NCI-H510A treated with DMSO at 0.1 percent for 48 hours (cell line): ENCODE measurements at regions not wholly inside any gene's neighbourhood (a gene's known extent, or its start where the extent isn't known, plus 50 kb on each side); places are given as distances from the start of the nearest gene placed in this dataset.

Source experiments
- DNase-seq: peaks from one replicate; lab custom pipeline; 2025; lab: John Stamatoyannopoulos, UW

DNA sequence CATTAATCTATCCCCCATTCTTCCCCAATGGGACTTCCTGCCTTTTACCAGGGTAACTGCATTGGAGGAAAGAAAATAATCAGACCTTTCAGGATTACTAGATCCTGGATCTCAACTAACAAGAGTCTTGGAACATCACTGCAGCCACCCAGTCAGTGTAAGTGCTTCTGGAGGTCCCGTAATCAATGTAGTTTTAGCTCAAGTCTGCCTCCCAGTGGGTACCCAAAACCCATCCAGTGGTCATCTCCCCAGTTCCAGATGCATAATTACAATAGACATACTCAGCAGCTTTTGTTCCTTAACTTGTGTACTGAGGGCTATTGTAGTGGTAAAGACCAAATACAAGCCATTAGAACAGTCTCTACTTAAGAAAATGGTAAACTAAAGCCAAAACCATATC is 319.1 kb downstream of the GPATCH2 start:
- DNase-seq, result no peak

DNA sequence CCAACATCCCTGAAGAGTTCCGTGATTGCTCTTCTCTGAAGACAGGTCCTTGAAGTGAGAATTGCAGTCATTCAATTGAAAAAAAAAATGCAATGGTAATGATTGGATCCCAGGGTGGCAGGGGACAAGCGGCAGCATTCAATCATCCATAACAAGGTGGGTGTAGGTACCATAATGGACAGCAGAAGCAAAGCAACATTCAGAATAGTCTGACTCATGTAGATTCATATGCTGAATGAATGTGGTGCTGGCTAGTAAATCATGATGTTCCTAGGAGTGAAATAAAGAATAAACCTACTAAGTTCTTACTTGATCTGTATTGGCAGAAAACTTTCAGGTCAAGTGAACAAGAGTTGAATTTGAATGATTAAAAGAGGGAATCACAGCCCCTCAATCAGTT is 319.6 kb downstream of the GPATCH2 start:
- DNase-seq, result no peak

DNA sequence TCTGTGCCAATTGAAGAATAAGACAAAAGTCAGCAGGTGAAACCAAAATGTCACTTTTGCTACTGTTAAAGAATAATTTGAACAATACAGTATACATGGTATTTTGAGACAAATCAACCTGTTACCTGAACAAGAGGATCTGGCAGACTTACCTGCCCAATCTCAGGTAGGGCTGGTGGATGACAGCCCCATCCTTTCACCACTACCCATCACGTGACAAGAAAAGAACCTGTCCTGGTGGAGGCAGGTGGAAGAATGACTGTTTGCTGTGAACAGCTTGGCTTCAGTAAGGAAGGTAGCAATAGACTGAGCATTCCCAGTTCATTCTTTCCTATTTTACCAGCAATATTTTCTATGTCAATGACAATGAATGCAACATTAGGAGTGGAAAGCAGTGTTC is 349.6 kb downstream of the GPATCH2 start:
- no peak for DNase-seq

GRCh38 chr1:217275655-217276398 is 355.1 kb downstream of the GPATCH2 start:
- DNase-seq, result no peak

- no peak for DNase-seq
Measured at GRCh38 chr1:217274927-217275654, 355.8 kb downstream of the GPATCH2 start.

GRCh38 chr1:217274416-217274815 is 356.5 kb downstream of the GPATCH2 start:
- no peak for DNase-seq

- DNase-seq, result no peak
Measured at GRCh38 chr1:217273866-217274265, 357.0 kb downstream of the GPATCH2 start.

GRCh38 chr1:217272385-217272784 is 358.5 kb downstream of the GPATCH2 start:
- no peak for DNase-seq

DNA sequence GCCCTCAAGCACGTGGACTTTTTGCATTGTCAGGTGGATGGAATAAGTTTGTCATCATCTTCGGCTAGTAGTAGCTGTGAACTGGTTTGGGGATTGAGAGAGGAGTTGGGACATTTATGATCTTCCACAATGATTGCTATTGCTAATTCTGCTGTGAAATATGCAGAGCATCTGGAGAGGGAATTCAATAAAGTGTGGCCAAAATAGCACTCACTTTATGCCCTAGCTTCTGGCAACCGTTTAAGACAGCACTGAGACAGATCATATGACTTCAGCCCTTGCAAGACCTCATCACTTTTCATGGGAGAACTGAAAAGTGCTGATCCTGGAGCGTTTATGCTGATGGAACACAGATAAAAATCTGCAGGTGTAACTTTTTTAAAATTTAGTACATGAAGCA is 360.8 kb downstream of the GPATCH2 start:
- no peak for DNase-seq

GRCh38 chr1:217268058-217268457 is 362.8 kb downstream of the GPATCH2 start:
- no peak for DNase-seq

GRCh38 chr1:217261636-217262035 is 369.3 kb downstream of the GPATCH2 start:
- DNase-seq, result no peak

DNA sequence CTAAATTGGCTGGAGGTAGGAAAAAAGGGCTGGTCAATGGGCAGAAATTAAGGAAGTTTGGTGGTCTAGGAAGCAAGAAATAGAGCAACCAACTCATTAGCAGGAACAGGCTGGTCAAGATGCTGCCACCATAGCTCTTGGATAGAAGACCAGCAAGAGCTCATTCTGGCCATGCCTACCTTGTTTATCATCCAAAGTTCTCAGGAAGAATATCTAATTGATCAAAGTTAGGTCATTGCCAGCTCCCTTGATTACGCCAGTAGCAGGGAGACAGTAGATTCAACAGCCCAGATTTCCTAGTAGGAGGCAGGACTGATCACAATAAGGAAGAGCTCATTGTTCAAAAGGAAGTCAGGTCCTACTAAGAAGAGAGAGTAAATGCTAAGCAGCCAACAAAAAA is 370.2 kb downstream of the GPATCH2 start:
- DNase-seq, result no peak

DNA sequence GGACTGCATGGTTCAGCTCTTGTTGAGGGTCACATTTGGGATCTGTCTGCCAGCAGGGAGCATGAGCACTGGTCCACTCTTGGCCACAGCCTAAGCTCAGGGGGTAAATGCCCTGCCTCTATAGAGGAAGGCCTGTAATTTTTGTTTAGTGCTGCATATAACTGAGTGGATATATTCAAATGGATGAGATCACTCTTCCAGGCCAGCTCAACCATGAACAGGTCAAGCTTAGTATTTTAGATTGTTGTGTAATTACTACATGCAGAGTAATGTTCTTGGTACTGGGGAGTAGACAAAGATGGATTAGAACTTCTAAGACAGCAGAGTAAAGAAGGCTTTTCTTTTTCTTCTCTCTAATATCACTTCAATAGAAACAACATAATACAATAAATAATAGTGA is 376.9 kb downstream of the GPATCH2 start:
- DNase-seq, result no peak

DNA sequence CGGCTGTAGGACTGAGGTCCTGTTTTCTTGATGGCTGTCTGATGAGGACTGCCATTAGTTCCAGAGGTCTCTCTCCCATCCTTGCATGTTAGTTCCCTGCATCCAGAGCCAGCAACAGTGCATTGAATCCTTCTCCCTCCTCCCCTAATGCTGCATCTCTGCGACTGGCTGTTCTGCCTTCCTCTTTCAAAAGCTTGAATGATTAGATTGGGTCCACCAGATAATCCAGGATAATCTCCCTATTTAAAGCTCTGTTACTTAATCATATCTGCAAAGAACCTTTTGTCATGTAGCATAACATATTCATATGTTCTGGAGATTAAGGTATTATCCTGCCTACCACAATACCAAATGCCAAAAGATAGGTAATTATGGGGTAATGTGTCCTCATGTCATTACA is 377.5 kb downstream of the GPATCH2 start:
- no peak for DNase-seq

- no peak for DNase-seq
Measured at GRCh38 chr1:217251121-217251520, 379.8 kb downstream of the GPATCH2 start.

DNA sequence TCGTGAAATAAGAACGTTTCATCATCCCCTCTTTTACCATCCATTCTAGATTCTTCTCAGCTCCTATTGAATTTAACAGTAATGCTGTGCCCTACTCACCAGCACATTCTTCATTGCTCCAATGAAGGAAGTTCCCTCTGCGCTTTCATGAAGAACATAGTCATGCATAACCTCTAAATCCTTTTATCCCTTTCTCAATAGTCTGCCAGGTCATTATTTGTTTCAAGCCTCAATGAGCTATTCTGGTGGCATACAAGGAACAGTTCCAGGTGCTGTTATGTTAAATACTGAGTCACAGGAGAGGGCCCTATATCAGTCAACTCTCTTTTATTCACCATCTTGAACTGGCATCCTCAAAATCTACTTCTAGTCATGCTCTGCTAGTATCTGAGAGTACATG is 381.0 kb downstream of the GPATCH2 start:
- DNase-seq, result no peak

GRCh38 chr1:217244971-217245370 is 385.9 kb downstream of the GPATCH2 start:
- DNase-seq, result no peak

- DNase-seq, result no peak
Measured at GRCh38 chr1:217240656-217241055, 390.2 kb downstream of the GPATCH2 start.

GRCh38 chr1:217238945-217239344 is 391.9 kb downstream of the GPATCH2 start:
- no peak for DNase-seq

DNA sequence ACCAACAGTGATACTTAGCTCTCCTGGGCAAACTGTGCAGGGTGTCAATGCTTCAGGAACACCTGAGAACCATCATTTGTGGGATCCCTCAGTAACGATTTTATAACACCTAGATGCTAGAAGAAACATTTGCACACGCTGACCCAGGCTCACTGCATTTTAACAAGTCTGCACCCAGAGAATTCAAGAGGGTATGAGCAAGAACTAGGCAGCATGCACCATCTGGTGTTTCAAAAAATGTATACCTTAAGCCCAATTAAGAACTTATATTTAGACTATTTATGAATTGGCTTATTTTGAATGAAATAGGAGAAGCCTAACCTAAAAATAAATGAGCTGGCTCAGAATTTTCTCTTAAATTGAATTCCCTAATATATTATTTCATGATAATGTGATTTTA is 400.5 kb downstream of the GPATCH2 start:
- no peak for DNase-seq

DNA sequence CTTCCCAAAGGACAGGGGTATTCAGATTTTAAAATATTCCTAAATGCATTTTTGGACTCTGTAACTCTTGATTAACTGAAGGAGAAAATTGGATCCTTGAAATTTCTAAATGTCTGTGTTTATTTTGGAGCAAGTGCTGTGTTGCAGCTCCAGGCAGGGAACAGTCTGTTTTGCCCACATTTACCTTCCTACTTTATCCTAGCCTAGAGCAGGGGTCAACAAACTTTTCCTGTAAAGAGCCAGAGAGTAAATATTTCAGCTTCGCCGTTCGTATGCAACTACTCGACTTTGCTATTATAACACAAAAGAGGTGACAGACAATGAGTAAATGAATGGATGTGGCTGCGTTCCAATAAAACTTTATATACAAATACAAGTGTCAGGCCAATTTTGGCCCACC is 402.2 kb downstream of the GPATCH2 start:
- DNase-seq, result no peak

DNA sequence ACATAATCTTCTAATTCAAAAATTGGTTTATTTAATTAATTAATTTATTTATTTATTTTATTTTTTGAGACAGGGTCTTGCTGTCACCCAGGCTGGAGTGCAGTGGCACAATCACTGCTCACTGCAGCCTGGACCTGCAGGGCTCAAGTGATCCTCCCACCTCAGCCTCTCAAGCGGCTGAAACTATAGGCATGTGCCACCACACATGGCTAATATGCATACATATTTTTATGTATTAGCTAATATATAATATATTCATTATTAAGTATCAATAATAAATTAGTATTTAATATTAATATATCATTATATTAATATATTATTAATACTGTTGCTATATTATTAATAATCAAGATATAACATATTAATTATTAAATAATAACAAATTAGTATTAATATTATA is 406.7 kb downstream of the GPATCH2 start:
- no peak for DNase-seq

DNA sequence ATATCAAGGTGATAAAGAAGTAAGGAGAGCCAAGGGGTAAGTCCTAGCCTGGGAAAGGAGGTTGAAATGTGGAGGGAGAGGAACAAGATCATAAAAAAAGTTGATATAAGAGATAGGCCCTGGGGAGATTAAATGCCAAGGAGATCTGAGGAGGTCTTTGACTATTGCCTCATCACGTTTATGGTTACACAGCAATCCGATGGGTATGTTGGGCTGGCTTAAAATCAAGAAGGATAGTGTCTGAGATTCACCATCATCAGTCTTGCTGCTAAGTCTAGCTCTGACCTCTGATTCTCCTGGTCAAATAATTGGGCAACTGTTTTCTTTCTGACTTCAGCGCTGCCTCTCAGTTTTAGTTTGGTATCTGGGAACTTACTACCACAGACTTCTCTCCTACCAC is 416.3 kb downstream of the GPATCH2 start:
- DNase-seq, result no peak

DNA sequence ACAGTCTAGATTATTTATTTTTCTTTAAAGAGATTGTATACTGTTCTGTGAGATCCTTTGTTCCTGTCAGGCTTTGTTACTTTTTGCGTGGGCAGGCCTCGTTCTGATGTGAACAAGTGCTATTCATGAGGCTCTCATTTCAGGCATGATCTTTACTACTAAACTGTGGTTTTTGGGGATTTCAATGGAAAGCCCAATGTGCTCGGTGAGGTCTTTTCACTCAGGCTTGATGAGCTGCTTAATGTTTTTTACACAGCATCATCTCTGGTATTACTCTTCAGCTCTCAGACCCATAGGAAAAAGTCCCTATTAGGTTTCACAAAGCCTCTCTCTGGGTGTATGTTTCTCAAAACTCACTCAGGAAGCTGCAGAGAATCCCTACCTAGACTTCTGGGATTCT is 419.4 kb downstream of the GPATCH2 start:
- DNase-seq, result no peak
